ENCODE measurements at regions not wholly inside any gene's neighbourhood (a gene's known extent, or its start where the extent isn't known, plus 50 kb on each side); places are given as distances from the start of the nearest gene placed in this dataset.

DNA sequence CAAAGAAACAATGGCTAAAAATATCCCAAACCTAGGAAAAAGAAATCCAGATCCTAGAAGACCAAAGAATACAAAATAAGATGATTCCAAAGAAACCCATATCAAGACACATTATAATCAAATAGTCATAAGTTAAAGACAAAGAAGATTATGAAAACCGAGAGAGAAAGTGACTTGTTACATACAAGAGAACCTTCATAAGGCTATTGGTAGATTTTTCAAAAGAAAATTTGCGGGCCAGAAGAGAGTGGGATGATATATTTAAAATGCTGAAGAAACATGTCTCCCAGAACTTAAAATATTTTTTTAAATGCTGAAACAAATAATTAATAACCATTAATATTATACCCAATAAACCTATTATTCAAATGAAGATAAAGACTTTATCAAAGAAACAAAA lies 687.3 kb downstream of the TLE4 start:
- DNase-seq, result no peak

GRCh38 chr9:80251778-80252177 lies 680.0 kb downstream of the TLE4 start:
- no peak for DNase-seq

- DNase-seq, result no peak
Observed at GRCh38 chr9:80242022-80242421, 670.3 kb downstream of the TLE4 start.

DNA sequence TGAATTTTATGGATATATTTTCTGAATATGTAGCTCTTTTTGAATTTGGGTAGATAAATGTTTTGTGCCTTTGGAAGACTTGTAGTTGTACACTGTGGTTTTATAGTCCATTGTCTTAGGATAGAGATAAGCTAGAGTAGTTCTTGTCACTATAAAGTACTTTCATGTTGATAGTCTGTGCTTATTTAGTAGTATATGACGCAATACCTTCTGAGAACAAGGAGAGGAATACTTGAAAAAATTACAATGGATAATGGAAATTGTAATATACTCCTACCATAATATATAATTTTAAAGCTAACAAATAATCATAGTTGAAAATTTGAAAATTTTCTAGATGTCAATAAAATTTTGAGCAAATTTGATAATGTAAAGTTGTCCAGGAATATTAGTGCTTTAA lies 664.0 kb downstream of the TLE4 start:
- DNase-seq, result no peak

- DNase-seq, result no peak
Observed at GRCh38 chr9:80233906-80234305, 662.1 kb downstream of the TLE4 start.

- no peak for DNase-seq
Observed at GRCh38 chr9:80233102-80233843, 661.5 kb downstream of the TLE4 start.

DNA sequence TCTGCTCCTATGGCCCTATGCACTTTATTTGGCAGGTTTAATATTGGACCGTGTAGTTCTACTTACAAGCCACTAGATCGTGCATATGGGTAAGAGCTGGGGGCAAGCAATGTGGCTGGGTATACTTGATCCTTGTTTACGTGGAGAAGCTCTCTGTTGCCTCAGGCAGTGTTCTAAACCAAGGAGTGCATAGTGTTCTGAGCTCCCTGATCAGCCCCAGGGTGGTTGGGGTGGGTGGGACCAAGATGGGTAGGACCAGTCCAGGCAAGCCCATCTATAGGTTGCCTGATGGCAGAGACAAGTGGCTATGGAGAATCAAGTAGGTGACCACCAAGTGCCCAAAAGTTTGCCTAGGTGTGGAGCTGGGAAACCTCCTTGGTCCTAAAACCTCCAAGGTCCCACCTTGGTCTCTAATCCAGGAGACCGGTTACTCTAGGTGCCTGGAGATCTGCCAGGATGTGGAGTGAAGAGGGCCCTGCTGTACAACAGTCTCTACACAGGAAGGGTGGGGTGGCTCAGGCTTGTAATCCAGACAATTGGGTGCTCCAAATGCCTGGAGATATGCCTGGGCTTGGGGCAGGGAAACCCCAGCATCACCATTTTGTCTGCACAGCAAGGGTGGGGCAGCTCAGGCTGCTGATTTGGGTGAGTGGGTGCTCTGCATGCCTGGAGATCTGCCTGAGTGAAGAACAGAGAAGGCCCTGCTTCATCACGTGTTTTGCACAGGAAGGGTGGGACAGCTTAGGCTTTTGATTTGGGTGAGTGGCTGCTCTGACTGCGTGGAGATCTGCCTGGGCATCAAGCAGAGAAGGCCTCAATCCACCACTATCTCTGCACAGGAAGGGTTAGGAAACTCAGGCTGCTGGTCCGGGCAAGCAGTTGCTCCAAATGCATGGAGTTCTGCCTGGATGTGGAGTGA lies 659.8 kb downstream of the TLE4 start:
- DNase-seq, result no peak

DNA sequence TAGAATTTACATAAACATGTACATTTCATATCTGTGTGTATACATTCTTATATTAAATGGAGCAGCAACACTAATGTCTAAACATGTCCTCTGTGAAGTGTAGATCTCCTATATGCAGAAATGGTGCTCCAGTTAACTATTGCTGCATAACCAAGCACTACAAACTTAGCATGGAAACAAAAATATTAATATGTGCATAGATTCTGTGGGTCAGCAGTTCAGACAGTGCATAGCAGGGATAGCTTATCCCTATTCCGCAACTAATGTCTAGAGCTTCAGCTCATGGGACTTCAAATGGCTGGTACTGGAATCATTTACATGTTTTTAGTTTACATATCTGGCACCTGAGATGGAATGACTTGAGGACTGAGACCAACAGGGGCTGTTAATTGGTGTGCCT lies 652.1 kb downstream of the TLE4 start:
- no peak for DNase-seq

- no peak for DNase-seq
Observed at GRCh38 chr9:80222466-80223169, 650.9 kb downstream of the TLE4 start.

DNA sequence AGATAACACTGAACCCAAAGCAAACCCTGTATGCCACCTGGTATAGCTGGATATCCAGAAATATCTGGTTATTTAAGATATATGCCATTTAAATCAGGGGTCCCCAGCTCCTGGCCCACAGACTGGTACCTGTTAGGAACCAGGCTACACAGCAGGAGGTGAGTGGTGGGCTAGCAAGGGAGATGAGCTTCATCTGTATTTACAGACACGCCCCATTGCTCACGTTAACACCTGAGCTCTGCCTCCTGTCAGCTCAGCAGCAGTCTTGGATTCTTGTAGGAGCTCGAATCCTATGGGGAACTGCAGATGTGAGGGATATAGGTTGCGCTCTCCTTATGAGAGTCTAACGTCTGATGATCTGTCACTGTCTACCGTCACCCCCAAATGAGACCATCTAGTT lies 646.6 kb downstream of the TLE4 start:
- DNase-seq, result no peak

DNA sequence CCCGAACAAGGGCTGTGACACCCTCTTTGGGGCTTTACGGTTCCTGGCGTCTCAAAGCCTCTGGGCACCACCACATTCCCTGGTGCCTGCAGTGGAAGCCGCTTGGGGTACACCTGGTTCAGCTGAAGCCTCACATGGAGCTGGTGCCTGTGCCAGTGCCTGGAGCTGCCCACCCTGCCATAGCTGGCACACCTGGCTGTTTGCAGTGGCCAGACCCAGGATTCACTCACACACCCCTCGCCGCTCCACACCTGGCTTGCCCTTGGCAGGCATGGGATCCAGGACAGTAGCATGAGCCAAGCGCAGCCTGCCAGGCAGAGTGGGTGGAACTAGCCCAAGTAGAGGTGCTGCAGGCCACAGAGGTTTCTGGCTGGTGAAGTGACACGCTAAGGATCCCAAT lies 641.8 kb downstream of the TLE4 start:
- DNase-seq, result no peak

GRCh38 chr9:80208696-80209095 lies 636.9 kb downstream of the TLE4 start:
- DNase-seq, result no peak

DNA sequence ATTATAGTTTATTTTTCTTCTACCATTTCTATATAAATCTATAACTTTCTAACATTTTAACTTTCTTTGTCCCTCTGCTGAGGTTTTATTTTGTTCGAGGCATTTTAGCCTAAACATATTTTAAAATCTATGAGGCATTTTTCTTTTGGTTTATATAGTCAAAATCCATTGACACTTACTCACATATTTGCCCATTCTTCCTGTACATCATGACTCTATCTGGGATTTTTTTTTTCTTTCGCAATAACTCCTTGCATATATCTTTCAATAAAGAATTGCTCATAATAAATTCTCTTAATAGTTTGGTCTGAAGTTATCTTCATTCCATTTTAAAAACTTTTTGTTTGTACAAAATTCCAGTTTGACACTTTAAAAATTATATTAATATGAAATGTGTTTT lies 632.3 kb downstream of the TLE4 start:
- no peak for DNase-seq

DNA sequence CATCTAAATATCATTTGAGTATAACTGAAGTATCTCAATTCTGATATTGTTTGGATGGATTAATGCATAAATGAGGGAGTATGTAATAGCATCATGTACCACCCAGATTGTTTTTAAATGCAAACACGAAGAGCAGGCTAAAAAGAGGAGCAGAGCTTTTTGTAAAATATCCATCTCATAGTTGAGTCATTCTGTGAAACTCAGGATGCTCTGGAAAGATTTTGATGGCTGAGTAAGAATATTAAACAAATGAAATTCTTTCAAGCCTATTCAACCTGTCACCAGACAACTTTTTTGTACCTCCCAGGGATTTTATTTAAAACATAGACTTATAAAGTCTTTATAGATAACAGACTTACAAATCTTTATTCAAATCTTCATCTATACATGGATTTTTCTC lies 625.9 kb downstream of the TLE4 start:
- no peak for DNase-seq

- no peak for DNase-seq
Observed at GRCh38 chr9:80191108-80191507, 619.3 kb downstream of the TLE4 start.

- no peak for DNase-seq
Observed at GRCh38 chr9:80188579-80188978, 616.8 kb downstream of the TLE4 start.

GRCh38 chr9:80185112-80185738 lies 613.5 kb downstream of the TLE4 start:
- no peak for DNase-seq

DNA sequence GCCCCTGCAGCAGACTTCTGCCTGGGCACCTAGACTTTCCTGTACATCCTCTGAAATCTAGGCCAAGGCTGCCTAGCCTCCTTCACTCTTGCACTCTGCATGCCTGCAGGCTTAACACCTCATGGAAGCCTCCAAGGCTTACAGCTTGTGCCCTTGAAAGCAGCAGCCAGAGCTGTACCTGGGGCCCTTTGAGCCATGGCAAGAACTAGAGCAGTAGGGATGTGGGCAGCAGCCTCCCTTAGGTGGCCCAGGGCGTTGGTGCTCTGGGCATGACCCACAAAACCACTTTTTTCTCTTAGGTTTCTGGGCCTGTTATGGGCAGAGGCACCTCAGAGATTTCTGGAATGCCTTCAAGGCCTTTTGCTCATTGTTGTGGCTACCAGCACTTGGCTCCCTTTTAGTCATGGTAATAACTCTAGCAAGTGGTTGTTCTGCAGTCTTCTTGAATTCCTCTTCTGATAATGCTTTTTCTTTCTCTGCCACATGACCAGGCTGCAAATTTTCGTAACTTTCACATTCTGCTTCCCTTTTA lies 606.2 kb downstream of the TLE4 start:
- no peak for DNase-seq

DNA sequence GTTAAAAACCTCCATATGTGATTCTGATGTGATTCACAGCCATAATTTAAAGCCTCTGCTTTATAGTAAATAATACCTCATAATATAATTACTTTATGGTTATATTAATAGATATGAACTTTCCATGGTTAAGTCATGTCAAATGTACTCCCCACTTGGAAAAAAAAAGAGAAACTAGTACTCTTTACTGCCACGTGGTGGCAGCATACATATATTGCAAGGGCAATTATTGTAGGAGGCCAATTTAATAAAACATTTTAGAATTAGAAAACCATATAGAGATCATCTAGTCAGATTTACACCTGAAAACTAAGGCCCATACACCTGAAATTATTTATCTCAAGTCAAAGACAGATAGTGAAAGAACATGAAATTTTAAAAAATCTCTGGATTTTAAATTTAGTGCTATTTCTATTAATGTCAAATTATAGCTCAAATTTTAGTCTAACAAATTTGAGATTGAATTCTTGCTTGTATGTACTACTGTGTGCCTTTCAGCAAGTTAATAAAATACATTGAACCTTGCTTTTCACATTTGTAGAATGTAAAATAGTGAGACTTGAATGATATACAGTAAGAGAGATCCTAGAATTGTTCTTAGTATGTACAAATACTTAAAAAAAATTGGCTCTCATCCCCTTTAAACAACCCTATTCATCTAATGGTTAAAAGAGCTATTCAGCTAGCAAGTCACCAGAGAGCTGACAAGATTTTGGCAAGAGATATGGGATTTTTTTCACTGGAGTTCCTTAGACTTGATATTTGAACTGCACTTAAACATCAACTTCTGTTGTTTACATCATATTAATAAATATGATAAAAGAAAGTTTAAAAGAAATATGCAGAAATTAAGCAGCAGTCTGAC lies 603.8 kb downstream of the TLE4 start:
- DNase-seq, result no peak

- DNase-seq, result no peak
Observed at GRCh38 chr9:80163889-80164288, 592.1 kb downstream of the TLE4 start.

- DNase-seq, result no peak
Observed at GRCh38 chr9:80158554-80159170, 586.9 kb downstream of the TLE4 start.

Measured in activated CD8-positive, alpha-beta memory T cell treated with anti-CD3 and anti-CD28 coated beads, Interleukin-2, amount 50 U/mL, for 48 hours (primary cell).